ENCODE measurements at regions not wholly inside any gene's neighbourhood (a gene's known extent, or its start where the extent isn't known, plus 50 kb on each side); places are given as distances from the start of the nearest gene placed in this dataset.
"Not testable (repeated sequence)": the region's sequence is repeated elsewhere in the genome, so short reads cannot be mapped to it uniquely, and the experiment has no call there.

- Histone ChIP-seq H3K4me1 (no peaks in the 10 kb centered on the region), H3K9me3 (no peaks in the 10 kb centered on the region), H3K27ac (no peak overlapping the region), H3K36me3 (no peaks in the 10 kb centered on the region), H3K4me3 (no peak overlapping the region), H3K27me3 (no peaks in the 10 kb centered on the region)
- 69 to 74% (median 72%) methylated on average over 2 of the region's 2 CpGs for WGBS, 5 donors
- DNase-seq = no peak
- no peak for TF ChIP-seq POLR2A (IDR thresholded peaks at IDR 0.05)
- no peak for TF ChIP-seq EP300 (IDR thresholded peaks at IDR 0.05)
- TF ChIP-seq POLR2AphosphoS5 (IDR thresholded peaks at IDR 0.05) = no peak
- TF ChIP-seq, protein P1, sequence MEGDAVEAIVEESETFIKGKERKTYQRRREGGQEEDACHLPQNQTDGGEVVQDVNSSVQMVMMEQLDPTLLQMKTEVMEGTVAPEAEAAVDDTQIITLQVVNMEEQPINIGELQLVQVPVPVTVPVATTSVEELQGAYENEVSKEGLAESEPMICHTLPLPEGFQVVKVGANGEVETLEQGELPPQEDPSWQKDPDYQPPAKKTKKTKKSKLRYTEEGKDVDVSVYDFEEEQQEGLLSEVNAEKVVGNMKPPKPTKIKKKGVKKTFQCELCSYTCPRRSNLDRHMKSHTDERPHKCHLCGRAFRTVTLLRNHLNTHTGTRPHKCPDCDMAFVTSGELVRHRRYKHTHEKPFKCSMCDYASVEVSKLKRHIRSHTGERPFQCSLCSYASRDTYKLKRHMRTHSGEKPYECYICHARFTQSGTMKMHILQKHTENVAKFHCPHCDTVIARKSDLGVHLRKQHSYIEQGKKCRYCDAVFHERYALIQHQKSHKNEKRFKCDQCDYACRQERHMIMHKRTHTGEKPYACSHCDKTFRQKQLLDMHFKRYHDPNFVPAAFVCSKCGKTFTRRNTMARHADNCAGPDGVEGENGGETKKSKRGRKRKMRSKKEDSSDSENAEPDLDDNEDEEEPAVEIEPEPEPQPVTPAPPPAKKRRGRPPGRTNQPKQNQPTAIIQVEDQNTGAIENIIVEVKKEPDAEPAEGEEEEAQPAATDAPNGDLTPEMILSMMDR (IDR thresholded peaks at IDR 0.05) = no peak
- intact Hi-C loops (cut with DNase I; ENCODE audit: low total_unique reads) = no loop called here
These were observed 105.1 kb upstream of the RGPD4 start for GRCh38 chr2:107721586-107721985.

DNA sequence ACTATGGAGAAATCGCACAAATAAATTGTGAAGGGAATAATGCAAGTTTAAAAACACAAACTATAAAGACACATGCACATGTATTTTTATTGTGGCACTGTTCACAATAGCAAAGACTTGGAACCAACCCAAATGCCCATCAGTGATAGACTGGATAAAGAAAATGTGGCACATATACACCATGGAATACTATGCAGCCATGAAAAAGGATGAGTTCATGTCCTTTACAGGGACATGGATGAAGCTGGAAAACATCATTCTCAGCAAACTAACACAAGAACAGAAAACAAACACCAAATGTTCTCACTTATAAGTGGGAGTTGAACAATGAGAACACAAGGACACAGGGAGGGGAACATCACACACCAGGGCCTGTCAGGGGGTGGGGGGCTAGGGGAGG is 100.9 kb upstream of the RGPD4 start:
- H3K9me3 ChIP-seq; DNase-seq; H3K4me1 ChIP-seq; H3K27me3 ChIP-seq; H3K27ac ChIP-seq; H3K4me3 ChIP-seq; intact Hi-C loops (cut with DNase I; ENCODE audit: low total_unique reads); H3K36me3 ChIP-seq: not testable (repeated sequence)
- 77 to 100% (median 96%) methylated on average over 1 of the region's 1 CpG for whole genome bisulfite sequencing, 5 donors

DNA sequence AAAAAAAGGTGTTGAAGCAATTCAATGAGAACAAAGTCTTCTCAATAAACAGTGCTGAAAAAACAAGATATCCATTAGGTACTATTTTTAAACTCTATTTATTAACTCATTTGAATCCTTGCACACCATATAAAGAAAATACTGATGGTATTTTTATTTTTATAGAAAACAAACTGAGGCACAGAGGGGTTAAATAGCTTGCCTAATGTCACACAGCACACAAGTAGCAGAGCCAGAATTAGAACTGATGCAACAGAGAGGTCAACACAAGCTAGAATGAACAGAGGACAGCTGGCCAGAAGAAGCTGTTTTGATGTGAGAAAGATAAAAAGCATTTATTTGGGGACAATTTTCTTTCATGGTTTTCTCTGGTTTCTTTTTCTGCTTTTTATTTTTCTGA is 99.4 kb upstream of the RGPD4 start:
- no peaks in the 10 kb centered on the region for H3K9me3 ChIP-seq
- no peaks in the 10 kb centered on the region for H3K4me1 ChIP-seq
- H3K36me3 ChIP-seq = no peaks in the 10 kb centered on the region
- no peak for DNase-seq
- H3K4me3 ChIP-seq = no peak overlapping the region
- no peak overlapping the region for H3K27ac ChIP-seq
- TF ChIP-seq POLR2A (IDR thresholded peaks at IDR 0.05) (no peak), POLR2AphosphoS5 (IDR thresholded peaks at IDR 0.05) (no peak), EP300 (IDR thresholded peaks at IDR 0.05) (no peak)
- TF ChIP-seq, protein P1 (IDR thresholded peaks at IDR 0.05) = no peak
- H3K27me3 ChIP-seq = no peaks in the 10 kb centered on the region
- intact Hi-C loops (cut with DNase I; ENCODE audit: low total_unique reads) = no loop called here

DNA sequence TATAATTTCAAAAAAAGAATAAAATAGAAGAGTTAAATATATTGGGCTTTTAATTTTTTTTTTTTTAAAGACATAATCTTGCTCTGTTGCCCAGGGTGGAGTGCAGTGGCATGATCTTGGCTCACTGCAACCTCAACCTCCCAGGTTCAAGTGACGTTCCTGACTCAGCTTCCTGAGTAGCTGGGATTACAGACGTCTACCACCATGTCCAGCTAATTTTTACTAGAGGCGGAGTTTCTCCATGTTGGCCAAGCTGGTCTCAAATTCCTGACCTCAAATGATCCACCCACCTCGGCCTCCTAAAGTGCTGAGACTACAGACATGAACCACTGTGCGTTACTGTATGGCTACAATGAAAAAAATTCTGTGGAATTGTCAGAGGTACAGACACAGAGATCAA is 98.1 kb upstream of the RGPD4 start:
- Histone ChIP-seq H3K27ac (no peak overlapping the region), H3K9me3 (no peaks in the 10 kb centered on the region), H3K36me3 (no peaks in the 10 kb centered on the region), H3K4me1 (no peaks in the 10 kb centered on the region), H3K4me3 (no peak overlapping the region), H3K27me3 (no peaks in the 10 kb centered on the region)
- TF ChIP-seq POLR2A (IDR thresholded peaks at IDR 0.05) (no peak), EP300 (IDR thresholded peaks at IDR 0.05) (no peak), POLR2AphosphoS5 (IDR thresholded peaks at IDR 0.05) (no peak)
- TF ChIP-seq, protein P1 (IDR thresholded peaks at IDR 0.05) = no peak
- WGBS, 5 donors = 64 to 74% (median 68%) methylated on average over 5 of the region's 5 CpGs
- intact Hi-C loops (cut with DNase I; ENCODE audit: low total_unique reads) = no loop called here
- DNase-seq = no peak

DNA sequence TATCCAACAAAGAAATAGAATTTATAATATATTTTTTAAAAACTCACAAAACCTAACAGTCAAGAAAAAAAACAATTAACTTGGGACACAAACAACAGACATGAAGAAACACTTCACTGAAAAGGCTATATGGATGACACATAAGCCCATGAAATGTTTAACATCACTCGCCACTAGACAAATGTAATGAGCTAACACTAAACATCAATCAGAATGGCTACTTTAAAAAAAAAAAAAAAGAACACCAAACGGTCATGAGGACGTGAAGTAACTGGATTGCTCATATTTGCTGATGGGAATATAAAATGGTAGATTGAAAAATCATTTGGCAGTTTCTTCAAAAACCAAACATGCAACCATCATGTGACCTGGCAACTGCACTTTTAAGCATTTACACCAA is 97.3 kb upstream of the RGPD4 start:
- TF ChIP-seq, protein P1 (IDR thresholded peaks at IDR 0.05) = no peak
- TF ChIP-seq EP300 (IDR thresholded peaks at IDR 0.05) (no peak), POLR2A (IDR thresholded peaks at IDR 0.05) (no peak), POLR2AphosphoS5 (IDR thresholded peaks at IDR 0.05) (no peak)
- Histone ChIP-seq H3K27me3 (no peaks in the 10 kb centered on the region), H3K4me3 (no peak overlapping the region), H3K9me3 (no peaks in the 10 kb centered on the region), H3K36me3 (no peaks in the 10 kb centered on the region), H3K4me1 (no peaks in the 10 kb centered on the region), H3K27ac (no peak overlapping the region)
- intact Hi-C loops (cut with DNase I; ENCODE audit: low total_unique reads) = no loop called here
- 52 to 67% (median 55%) methylated on average over 3 of the region's 3 CpGs for WGBS, 5 donors
- no peak for DNase-seq

Measured in stomach (tissue), 8 donors.